ENCODE measurements at regions not wholly inside any gene's neighbourhood (a gene's known extent, or its start where the extent isn't known, plus 50 kb on each side); places are given as distances from the start of the nearest gene placed in this dataset.

DNA sequence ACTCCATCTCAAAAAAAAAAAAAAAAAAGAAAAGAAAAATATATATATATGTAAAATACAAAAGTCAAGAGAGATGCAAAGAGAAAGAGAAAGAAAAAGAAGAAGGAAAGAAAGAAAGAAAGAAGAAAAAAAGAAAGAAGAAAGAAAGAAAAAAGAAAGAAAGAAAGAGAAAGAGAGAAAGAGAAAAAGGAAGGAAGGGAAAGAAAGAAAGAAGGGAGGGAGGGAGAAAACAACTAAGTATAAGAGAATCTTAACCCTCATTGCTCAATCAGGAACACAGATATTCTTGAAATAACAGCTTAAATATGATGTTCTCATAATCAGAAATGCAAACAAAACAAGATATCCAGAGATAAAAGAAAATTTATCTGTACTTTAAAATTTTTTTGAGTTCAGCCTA, 54.4 kb upstream of the MARCKS start:
- no peak for DNase-seq (ENCODE audit: low read depth in 2 of 2)

DNA sequence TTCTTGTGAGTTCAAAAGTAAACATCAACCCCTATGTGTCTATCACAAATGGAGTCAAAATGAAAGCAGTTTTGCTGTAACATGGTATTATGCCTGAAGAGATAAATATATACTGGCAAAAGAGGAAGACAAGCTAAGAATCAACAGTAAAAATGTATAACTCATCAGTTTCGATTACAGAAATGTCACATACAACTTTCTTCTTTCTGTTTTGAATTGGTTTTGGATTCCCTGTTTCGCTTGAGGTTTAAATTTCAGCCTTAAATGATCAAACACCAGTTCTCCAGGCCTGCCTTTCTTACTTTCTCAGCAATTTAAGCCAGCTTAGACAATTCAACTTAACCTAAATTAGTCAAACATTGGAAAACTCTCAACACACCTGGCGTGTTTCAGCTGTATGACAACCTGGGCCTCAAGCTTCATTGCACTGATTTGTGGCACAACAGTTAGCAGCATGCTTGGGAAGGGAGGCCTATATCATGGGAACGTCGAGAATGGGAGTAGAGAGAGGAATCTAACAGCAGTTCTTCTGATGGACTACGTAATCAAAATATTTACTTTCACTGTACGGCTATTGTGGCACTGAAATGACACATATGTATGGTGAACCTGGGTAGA, 51.9 kb upstream of the MARCKS start:
- DNase-seq (ENCODE audit: low read depth in 2 of 2) = no peak

DNA sequence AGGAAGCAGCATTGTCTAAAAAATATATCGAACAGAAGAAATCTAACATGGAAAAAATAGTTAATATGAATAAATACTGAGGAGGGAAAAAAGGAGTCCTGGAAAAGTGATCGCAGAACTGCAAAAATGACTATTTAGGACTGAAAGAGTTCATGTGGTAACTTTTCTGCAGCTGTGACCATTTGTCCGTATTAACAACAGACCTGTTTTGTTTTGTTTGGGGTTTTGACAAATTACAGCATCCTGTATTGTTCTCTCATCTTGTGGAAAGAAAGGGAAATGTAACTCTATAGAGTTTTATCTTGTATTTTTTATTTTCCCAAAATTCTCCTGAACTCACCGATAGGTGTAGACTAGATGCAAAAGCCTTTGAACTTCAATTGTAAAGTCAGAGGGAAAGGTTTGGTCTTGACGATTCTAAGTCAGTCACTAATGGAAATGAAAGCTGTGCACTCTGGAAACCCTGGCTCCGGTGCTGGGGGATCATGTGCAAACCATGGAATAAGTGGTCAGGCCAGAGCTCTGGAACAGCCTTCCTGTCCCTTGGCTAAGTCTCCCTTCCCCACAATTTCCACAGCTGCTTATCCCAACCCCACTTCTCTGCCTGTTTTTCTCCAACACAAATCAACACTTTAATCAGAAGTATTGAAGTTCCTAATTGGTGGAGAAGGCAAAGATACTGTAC, 51.2 kb upstream of the MARCKS start:
- DNase-seq (ENCODE audit: low read depth in 2 of 2) = no peak

All from stimulated activated CD8-positive, alpha-beta memory T cell treated with anti-CD3 and anti-CD28 coated beads, Interleukin-7, amount 100 ng/mL, for 4 hours (primary cell).